ENCODE measurements at regions not wholly inside any gene's neighbourhood (a gene's known extent, or its start where the extent isn't known, plus 50 kb on each side); places are given as distances from the start of the nearest gene placed in this dataset.

DNA sequence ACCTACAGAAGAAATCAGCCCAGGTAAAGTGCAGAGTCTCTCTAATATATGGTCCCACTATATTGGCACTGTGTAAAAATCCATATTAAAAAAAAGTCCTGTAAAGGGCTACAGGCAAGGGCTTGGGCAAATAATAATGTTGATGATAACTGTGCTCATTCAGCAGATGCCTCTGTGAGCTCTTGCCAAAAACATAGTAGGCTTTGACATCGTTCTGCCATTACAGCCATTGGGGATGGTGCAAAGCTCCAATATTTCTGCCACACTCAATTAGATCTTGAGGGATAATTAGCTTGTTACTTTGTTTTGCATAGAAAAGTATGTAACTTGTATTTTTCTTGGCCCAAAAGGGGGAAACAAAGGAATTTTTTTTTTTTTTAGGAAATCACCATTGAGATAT lies 645.5 kb upstream of the FAM241A start:
- TF ChIP-seq POLR2A (IDR thresholded peaks at IDR 0.05), result no peak
- TF ChIP-seq, protein P1, sequence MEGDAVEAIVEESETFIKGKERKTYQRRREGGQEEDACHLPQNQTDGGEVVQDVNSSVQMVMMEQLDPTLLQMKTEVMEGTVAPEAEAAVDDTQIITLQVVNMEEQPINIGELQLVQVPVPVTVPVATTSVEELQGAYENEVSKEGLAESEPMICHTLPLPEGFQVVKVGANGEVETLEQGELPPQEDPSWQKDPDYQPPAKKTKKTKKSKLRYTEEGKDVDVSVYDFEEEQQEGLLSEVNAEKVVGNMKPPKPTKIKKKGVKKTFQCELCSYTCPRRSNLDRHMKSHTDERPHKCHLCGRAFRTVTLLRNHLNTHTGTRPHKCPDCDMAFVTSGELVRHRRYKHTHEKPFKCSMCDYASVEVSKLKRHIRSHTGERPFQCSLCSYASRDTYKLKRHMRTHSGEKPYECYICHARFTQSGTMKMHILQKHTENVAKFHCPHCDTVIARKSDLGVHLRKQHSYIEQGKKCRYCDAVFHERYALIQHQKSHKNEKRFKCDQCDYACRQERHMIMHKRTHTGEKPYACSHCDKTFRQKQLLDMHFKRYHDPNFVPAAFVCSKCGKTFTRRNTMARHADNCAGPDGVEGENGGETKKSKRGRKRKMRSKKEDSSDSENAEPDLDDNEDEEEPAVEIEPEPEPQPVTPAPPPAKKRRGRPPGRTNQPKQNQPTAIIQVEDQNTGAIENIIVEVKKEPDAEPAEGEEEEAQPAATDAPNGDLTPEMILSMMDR (IDR thresholded peaks at IDR 0.05), result no peak
